ENCODE measurements at regions not wholly inside any gene's neighbourhood (a gene's known extent, or its start where the extent isn't known, plus 50 kb on each side); places are given as distances from the start of the nearest gene placed in this dataset.

DNA sequence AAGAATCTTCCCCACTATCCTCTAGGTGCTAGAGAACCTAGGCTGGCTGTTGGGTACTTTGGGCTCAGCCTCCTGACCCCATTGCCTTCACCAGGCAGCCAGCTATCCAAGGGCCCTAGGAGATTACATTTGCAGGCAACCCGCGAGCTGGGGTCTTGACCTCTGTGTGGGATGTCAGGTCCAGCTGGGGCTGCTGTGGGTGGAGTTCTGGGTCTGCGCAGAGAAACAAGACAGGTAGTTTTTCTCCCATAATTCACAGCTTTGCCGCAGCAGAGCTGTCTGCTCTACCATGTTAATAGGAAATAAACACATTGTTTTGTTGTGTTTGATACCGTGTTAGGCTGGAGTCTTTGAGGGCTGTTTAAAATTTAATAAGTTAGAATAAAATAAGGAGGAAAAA, 142.8 kb upstream of the PLET1 start:
- DNase-seq = no peak

DNA sequence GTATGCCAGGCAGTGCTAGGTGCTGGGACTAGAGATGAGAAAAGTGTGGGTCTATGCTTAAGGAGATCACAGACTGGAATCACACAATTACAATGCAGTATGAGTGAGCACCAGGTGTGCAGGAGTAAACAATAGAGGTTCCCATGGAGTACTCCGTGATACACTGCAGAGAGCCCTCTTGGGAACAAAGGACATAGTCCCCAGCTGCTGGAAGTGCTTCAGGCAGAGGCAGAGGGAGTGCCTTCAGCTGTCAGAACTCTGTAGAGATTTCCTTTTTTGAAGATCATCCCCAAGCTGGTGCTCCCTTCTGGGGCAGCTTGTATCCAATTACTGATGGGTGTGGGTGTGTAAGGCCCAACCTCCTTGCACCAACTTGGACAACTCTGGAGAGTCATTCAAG, 143.5 kb upstream of the PLET1 start:
- peak; percentile 37 for DNase-seq

DNA sequence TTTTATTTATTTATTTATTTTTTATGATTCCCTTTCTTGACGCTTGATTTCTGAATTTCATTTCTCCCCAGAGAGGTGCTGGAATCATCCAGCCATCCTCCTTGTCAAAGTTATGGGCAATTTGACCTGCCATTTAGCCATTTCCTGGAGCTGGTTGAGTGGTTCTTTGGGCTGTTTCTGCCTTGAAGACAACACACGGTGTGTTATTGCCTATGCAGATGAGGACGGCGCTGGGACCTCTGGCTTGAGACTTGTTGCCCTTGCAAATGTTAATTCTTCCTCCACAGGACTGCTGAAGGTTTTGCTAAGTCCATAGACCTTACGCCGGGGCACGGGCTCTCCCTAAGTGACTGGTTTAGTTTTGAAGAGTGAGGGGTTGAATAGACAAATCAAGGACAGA, 147.9 kb upstream of the PLET1 start:
- DNase-seq = no peak

DNA sequence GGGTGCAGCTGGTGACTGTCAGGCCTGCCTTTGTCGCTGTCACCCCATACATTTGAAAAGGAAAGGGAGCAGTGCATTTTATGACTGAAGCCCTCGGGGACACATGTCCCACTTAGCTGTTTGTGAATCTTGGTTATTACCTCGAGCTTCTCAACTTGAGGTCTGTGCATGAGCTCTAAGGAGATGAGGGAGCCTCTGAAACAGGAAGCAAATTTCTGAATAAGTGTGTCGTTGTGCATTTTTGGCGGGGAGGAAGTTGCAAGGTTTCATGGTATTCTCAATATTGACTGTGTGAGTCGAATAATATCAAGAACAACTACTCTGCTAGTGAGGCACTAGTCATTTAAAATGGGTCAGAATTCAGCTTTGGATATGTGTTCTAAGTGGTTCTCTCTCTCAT, 149.7 kb upstream of the PLET1 start:
- DNase-seq = no peak

DNA sequence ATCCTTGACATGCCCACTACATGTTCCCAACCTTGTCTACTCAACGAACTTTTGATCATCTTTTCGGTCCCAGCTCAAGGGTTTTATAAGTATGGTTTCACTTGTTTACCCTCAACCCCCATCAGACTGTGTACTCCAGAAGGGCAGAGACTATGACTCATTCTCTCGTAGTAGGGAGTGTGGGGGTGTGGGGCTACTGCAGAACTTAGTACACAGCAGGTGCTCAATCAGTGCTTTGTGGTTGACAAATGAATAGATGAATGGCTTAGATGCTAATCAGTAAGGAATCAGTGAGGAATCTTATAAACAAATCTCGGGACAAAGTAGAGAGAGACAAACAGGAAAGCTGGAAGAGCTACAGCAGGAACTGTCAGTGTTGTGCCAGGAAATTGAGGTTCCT, 151.7 kb upstream of the PLET1 start:
- no peak for DNase-seq

DNA sequence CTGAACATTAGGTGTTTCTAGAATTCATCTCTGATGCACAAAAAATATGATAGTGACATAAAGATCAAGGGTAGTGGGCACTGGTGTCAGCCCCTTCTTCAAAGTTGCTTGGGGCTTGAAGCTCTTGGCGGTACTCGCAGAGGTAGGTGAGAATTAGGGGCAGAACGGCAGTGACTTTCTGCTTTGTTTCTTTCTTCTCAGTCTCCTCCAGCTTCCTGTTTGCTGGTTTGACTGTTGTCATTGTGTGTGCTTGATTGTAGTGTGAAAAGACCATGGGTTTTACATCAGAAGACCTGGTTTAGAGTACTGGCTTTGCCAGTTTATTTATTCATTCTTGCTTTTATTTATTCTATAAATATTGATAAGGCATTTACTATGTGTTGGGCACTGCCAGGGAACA, 156.7 kb upstream of the PLET1 start:
- DNase-seq = no peak

DNA sequence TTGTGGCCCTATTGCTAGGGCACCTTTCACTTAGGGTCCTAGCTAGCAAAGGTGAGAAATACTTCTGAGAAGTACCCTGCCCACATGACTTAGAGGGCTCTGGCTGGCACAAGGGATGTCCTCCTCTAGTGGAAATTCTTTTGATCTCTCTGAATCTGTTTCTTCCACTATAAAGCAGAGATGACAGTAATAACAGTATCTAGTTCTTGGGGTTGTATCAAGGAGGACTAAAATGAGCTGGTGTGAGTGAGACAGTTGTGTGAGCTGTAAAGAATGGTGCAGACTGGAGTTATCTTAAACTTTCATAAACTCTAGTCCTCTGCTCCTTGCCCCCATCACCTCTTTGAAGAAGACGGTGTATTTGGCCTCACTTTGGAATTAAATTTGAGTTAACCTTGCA, 157.8 kb upstream of the PLET1 start:
- no peak for DNase-seq

DNA sequence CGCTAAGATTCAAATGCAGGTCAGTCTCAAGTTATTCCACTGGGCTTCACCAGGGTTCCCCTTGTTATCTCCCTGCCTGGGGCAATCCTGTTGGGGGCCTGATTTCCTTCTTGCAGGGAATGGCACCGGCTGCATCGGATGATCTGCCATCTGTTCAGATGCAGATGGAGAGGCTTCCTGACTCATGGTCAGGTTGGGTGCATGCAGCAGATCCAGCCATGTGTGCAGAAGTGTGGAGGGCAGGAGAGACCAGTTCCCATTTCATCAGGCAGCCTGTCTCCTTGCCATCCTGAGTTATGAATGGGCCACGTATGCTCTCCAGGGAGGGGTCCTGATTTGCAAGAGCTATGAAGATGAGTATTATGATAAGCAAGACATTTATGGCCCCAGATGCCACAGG, 161.2 kb upstream of the PLET1 start:
- DNase-seq = no peak

DNA sequence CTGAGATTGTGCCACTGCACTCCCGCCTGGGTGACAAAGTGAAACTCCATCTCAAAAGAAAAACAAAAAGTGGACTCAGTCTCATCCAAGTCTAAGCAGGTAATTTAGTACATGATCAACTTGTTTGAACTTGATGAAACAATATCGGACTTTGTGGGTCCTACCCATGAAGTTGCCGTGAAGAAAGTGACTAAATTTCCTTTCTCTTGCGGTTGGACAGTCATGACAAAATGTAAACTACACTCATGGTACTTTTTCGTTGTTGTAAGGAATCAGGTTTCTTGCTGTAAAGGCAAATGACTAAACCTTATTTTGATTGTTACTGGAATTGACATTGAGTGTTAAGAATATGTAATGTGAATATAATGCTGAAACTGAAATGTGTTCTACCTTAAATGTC, 164.5 kb upstream of the PLET1 start:
- no peak for DNase-seq

DNA sequence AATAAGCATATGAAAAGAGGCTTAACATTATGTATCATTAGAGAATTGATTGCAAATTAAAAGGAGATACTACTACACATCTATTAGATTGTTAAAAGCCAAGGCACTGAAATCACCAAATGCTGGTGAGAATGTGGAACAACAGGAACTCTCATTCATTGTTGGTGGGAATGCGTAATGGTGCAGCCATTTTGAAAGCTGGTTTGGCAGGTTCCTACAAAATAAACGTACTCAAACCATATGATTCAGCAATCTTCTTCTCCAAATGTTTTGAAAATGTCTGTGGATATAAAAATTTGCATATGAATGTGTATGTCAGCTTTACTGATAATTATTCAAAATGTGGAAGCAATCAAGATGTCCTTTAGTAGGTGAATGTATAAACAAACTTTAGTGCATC, 176.4 kb upstream of the PLET1 start:
- DNase-seq = no peak

DNA sequence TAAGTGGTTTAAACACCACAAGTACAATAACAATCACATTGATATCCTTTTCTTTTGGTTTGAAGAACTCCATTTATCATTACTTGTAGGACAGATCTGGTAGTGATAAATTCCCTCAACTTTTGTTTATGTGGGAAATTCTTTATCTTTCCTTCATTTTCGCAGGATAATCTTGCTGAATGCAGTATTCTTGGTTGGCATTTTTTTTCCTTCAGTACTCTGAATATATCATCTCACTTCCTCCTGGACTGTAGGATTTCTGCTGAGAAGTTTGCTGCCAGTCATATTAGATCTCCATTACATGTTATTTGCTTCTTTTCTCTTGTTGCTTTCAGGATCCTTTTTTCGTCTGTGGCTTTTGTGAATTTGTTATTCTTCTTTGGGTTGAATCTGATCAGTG, 179.0 kb upstream of the PLET1 start:
- no peak for DNase-seq

DNA sequence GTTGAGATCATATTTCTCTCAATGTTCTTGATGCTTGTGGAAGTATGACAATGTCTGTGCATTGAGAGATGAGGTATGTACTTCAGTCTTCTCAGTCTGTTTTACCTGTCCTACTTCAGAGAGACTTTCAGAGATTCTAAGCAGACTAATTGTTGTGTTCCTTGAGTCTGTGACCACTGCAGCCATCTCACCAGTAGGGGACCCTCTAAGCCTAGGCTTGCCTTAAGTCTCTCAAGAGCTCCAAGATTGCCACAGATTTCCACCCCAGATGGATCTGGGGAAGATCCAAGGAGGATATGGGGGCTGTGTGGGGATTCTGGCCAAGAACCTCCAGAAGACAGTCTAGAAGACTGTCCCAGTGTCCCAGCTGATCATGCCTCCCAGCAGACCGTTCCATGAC, 179.9 kb upstream of the PLET1 start:
- DNase-seq = no peak

DNA sequence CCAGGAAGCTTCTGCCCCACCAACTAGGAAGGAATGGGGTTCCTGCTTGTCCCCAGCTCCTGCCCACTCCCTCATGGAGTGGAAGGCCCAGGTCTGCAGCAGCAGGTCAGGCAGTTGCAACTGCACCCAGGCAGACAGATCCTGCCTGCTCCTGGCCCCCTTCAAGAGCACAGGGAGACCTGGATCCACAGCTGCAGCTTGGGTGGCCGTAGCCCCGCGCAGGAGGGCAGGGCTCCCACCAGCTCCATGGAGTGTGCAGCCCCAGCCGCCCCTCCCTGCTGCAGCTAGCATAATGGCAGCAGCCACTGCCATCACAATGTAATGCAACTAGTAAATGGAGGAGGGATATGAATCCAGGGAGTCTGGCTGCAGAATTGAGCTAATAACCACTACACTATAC, 187.5 kb upstream of the PLET1 start:
- DNase-seq = no peak

DNA sequence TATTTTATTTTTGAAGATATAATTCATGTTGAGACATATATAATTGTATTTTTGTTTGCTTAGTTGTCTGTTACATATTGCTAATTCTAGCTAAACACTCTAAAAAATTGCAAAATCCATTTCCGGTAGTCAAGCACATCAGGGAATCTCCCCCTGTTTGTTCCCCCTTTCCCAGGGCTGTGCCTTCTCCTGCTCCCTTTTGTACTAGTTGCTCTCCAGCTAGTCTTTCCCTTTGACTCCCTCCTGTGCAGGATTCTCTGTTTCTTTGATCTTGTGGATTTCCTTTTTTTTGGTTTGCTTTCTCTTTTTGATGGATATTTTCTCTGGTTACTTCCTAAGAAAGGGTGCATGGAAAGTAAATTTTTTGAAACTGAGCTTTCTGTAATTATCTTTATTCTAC, 188.1 kb upstream of the PLET1 start:
- no peak for DNase-seq

DNA sequence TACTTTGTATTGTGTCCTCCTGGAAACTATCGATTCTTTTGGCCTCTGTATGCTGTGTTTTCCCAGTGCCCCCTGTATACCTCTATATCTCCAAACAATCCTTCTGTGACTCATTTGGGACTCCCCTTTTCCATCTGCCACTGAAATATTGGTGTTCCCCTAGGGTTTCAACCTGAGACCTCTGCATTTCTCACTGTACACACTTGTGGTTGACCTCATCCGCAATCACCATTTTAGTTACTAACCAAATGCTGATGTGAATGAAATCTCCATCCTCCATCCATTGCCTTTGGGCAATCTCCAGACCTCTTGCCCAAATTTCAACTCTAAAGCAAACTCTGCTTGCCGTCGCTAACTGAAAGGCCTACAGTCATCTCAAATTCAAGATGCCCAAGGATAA, 190.6 kb upstream of the PLET1 start:
- DNase-seq = no peak

DNA sequence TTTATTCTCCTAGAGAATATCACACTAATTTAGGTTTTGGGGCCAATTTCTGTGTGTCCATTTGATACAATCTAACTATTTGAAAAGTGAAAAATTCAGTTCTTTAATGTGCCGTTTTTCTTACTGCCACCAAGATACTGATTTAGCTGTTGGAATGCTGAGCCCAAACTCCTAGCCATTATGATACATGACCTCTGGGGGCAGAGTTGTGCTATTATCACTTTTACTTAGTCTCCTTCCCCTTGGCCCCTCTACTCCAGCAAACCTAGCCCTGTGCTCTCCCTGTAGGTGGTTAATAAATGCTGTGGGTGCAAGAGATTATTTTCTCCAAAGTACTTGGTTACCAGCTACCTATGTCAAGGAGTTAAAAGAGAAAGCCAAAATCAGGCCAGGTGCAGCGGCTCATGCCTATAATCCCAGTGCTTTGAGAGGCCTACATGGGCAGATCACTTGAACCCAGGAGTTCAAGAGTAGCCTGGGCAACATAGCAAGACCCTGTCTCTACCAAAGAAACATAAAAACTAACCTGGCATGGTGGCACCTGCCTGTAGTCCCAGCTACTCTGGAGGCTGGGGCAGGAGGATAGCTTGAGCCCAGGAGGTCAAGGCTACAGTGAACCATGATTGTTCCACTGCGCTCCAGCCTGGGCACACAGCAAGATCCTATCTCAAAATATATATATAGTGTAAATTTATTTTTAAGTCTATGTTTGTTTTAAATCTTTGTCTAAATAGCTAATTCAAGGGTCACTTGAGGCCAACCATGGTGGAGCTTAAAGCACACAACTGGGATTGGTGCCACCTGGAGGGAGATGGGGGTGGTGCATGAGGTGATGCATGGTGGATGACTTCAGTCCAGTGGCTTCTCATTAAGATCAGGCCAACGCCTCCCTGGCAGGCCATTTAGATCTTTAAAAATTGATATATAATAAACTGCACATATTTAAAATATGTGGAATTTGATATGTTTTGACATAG, 193.2 kb upstream of the PLET1 start:
- no peak for DNase-seq

DNA sequence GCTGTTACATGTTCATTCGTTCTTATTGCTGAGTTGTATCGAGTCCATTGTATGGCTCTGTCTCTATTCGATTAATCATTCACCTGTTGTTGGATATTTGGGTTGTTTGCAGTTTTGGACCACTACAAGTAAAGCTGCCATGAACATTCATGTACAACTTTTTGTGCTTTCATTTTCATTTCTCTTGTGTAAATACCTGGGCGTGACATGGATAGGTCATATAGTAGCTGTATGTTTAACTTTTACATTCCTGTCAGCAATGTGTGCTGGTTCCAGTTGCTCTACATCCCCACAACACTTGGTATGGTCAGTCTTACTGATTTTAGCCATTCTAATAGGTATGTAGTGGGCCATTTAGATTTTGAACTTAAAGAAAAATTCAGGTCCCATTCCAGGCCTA, 194.2 kb upstream of the PLET1 start:
- no peak for DNase-seq

DNA sequence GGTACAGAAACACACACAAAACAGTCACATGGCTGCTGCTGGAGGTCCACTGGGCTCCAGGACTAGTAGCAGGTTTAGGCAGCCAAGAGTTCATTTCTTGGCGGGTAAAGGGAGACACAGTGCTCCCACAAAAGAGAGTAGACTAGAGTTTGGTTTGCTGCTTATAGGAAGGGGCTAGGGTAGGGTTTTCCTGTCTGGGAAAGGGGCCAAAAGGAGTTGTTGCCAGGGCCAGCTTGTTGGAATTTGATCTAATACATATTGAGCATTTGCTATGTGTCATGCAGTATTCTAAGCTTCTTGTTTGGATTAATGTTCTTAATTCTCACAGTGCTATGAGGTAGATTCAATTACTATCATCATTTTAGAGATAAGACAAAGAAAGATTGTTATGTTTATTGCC, 195.1 kb upstream of the PLET1 start:
- no peak for DNase-seq

DNA sequence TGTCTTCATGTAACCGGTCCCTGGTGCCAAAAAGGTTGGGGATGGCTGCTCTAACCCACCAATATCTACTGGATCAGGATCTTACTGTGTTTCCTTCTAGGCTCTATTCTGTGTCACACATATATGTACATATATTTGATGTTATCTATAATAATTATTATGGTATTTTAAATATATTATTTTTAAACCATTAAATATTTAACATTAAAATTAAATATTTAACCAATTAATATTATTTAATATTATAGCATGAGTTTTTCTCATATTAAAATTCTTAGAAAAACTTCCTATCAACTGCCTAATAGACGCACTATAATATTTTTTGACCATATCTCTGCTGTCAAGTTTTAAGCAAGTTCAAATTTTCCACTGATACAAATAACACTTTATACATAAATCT, 196.9 kb upstream of the PLET1 start:
- no peak for DNase-seq

DNA sequence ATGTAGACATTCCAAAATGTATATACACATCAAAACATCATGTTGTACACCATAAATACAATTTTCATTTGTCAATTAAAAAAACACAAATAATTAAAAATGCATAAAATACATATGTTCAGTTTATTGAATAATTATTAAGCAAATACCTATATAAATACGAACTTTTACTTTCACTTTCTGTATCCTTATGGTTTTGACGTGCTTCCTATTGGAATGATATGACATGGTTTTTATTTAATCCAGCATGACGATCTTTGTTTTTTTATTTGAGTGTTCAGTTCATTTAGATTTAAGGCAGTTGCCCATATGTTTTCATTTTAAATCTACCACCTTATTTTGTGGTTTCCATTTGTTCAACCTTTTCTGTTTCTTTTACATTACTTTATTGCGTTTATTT, 198.3 kb upstream of the PLET1 start:
- no peak for DNase-seq

DNA sequence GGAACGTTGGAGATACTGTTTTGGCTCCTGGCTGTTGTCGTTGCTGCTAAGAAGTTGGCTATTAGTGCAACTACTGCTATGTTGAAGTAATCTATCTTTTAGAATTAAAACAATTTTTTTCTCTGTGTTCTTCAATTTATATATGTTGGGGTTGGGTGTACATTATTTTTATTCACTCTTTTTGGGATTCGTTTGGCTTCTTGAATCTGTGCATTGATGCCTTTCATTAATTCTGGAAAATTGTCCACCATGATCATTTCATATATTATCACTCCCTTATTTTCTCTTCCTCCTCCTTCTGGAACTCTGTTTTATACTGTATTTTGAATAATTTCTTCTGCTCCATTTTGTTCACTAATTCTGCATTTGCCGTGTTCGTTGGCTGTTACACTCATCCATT, 199.5 kb upstream of the PLET1 start:
- DNase-seq = no peak

DNA sequence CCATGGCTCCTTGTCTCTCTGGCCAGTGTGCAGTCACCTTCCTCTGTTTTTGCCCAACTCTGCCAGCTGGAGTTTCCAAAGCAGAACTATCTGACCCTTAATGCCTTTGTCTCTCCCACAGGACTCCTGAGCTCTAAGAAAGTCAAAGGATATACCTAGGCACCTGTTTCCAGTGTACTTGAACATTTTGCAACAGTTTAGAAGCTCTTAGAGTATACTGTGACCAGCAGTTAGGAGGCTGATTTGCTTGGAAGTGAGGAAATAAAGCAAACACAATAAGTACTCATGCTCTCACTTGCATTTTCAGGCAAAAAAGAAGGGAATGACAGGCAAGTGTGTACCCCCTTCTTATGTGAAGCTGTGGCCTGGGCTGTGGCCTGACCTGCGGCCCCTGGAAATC, 204.3 kb upstream of the PLET1 start:
- no peak for DNase-seq

DNA sequence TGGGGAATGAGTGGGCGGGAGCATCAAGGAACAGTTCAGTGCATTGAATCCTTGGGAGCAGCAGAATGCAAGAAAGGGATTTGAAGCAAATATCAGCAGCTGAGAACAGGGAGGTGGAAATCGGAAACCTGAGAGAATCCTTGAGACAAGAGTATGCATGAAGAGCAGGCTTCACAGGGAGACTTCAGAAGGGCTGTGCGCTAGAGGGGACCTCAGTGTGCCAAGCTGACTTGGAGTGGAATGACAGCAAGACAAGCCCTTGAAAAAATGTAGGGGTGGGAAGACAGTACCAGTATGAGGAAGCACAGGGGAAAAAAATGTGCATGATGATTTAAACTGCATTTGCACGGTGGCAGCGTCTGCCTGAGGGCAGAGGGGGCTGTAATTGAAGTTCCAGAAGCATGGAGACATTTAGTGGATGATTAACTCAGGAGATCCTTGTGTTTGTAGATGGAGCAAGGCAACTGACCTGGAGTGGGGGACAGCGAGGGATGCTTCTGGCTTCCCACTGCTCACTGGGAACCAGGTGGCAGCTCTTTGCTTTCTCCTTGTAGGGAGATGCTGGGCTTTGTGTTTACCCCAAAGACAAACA, 204.9 kb upstream of the PLET1 start:
- DNase-seq = peak; percentile 6

DNA sequence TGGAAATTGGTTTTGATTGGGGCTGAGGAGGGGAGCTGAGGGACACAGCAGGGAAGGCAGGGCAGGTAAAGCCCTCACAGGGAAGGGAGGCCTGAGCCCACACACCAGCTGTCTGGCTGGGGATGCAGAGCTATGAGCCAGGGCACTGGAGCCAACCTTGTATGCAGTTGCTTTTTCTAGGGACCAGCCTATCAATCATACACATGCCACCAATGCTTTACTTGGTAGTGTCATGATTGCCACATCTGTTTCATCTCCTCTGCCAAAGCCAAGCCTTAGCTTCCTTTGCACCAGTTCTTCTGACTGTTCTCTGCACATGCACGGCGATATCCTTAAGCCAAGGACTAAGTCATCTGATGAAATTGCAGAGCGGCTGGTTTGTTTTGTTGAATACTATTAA, 207.1 kb upstream of the PLET1 start:
- DNase-seq = no peak

DNA sequence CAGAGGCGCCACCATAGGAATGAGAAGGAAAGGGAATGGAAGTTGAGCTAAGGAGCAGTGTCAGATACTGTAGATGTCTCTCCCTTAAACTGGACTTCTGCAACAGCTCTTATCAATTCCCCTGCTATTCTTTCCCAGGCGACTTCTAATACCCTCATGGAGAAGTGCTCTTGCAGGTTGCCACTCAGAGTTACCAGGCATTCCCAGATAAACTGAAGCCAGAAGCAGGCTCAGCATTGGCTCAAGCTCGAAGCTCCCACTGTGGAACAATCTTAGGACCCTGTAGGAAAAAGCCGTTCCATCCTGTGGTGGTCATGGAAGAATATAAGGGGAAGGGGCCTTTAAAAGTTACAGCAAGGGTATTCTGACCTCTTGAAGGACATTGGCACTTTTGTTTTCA, 208.7 kb upstream of the PLET1 start:
- no peak for DNase-seq
